GM23338 (cell line): ENCODE measurements at regions not wholly inside any gene's neighbourhood (a gene's known extent, or its start where the extent isn't known, plus 50 kb on each side); places are given as distances from the start of the nearest gene placed in this dataset.

Source experiments
- ATAC-seq: fragments of 200-7000 bp; cut with Tn5 transposase; 3 replicates; pipeline ENCODE4 v1.9.1; 2020
- DNase-seq: peaks from one replicate; pipeline ENCODE4 v3.0.0-alpha.2; 2015; ENCODE audit warnings: low spot score
- H2AFZ ChIP-seq: fragments of 200-600 bp; sonication (generic); 2 replicates; pipeline ENCODE4 v1.8.0; 2016; ENCODE audit warnings: antibody characterized with exemption, mild to moderate bottlenecking, moderate library complexity
- H3F3A ChIP-seq: fragments of 200-600 bp; sonication (generic); replicated peaks from 2 replicates; pipeline ENCODE4 v1.8.0; 2017; ENCODE audit warnings: antibody characterized with exemption, mixed run types, low read depth
- H3K27ac ChIP-seq: fragments of 200-600 bp; sonication (generic); 2 replicates; pipeline ENCODE4 v1.6.1; 2016; ENCODE audit warnings: low read depth
- H3K27me3 ChIP-seq: fragments of 200-600 bp; sonication (generic); 2 replicates; pipeline ENCODE4 v1.8.0; 2016; ENCODE audit warnings: mild to moderate bottlenecking, mixed run types, moderate library complexity; ENCODE audit not compliant: insufficient read depth
- H3K36me3 ChIP-seq: fragments of 200-600 bp; sonication (generic); 2 replicates; pipeline ENCODE4 v1.8.0; 2016; ENCODE audit warnings: mild to moderate bottlenecking; ENCODE audit not compliant: insufficient read depth
- H3K4me1 ChIP-seq: fragments of 200-600 bp; sonication (generic); 2 replicates; pipeline ENCODE4 v1.8.0; 2016; ENCODE audit warnings: mild to moderate bottlenecking, moderate library complexity; ENCODE audit not compliant: insufficient read depth
- H3K4me2 ChIP-seq: fragments of 200-600 bp; sonication (generic); 2 replicates; pipeline ENCODE4 v1.7.1; 2017; ENCODE audit warnings: mixed run types
- H3K4me3 ChIP-seq: fragments of 200-600 bp; sonication (generic); 2 replicates; pipeline ENCODE4 v1.6.1; 2016; ENCODE audit warnings: mixed run types
- H3K79me2 ChIP-seq: fragments of 200-600 bp; sonication (generic); replicated peaks from 2 replicates; pipeline ENCODE4 v1.8.0; 2017; ENCODE audit warnings: mild to moderate bottlenecking; ENCODE audit not compliant: insufficient read depth
- H3K9me2 ChIP-seq: fragments of 200-600 bp; sonication (generic); 2 replicates; pipeline ENCODE4 v1.8.0; 2017; ENCODE audit not compliant: insufficient read depth
- H4K20me1 ChIP-seq: fragments of 200-600 bp; sonication (generic); replicated peaks from 2 replicates; pipeline ENCODE4 v1.8.0; 2017; ENCODE audit warnings: mild to moderate bottlenecking; ENCODE audit not compliant: insufficient read depth
- H3K27ac Mint-ChIP-seq: 2 replicates; pipeline ENCODE4 v1.8.0; 2020; ENCODE audit warnings: inconsistent platforms, mild to moderate bottlenecking, moderate library complexity, mixed read lengths
- H3K27me3 Mint-ChIP-seq: 3 replicates; pipeline ENCODE4 v1.8.0; 2022; ENCODE audit warnings: low read depth, mild to moderate bottlenecking, moderate library complexity, mixed read lengths, inconsistent platforms; ENCODE audit not compliant: insufficient read depth, poor library complexity
- H3K36me3 Mint-ChIP-seq: 3 replicates; pipeline ENCODE4 v1.8.0; 2021; ENCODE audit warnings: low read depth, mild to moderate bottlenecking, inconsistent platforms, moderate library complexity, mixed read lengths
- H3K4me1 Mint-ChIP-seq: 3 replicates; pipeline ENCODE4 v1.8.0; 2020; ENCODE audit warnings: mild to moderate bottlenecking, inconsistent platforms, mixed read lengths
- H3K4me3 Mint-ChIP-seq: 3 replicates; pipeline ENCODE4 v1.8.0; 2021; ENCODE audit warnings: moderate library complexity, mild to moderate bottlenecking, inconsistent platforms, mixed read lengths
- H3K9me3 Mint-ChIP-seq: 3 replicates; pipeline ENCODE4 v1.8.0; 2020; ENCODE audit warnings: moderate library complexity, mild to moderate bottlenecking, inconsistent platforms, mixed read lengths
- CREB1 ChIP-seq: fragments of 250-450 bp; sonication (Bioruptor Pico); IDR thresholded peaks from 2 replicates; pipeline ENCODE4 v1.5.0; 2020; ENCODE audit warnings: low read depth, mild to moderate bottlenecking, moderate library complexity
- CTCF ChIP-seq, 2 experiments: fragments of 200-600 bp in 1 of 2; sonication (generic) in 1 of 2; conservative IDR thresholded peaks; 2 replicates each; pipeline versions ENCODE4 v1.5.1 to v1.6.1; 2016 to 2017; ENCODE audit warnings: antibody characterized with exemption in 2 of 2, low read depth in 2 of 2, mild to moderate bottlenecking in 2 of 2, moderate library complexity in 1 of 2
- ETS1 ChIP-seq: IDR thresholded peaks from 2 replicates; pipeline ENCODE4 v1.6.1; 2016; ENCODE audit warnings: antibody characterized with exemption
- EZH2 ChIP-seq: fragments of 200-600 bp; sonication (generic); IDR thresholded peaks from one replicate; pipeline ENCODE4 v1.8.0; 2017; ENCODE audit warnings: antibody characterized with exemption, mild to moderate bottlenecking, low read depth; ENCODE audit not compliant: unreplicated experiment
- EZH2phosphoT487 ChIP-seq: fragments of 200-600 bp; sonication (generic); IDR thresholded peaks from one replicate; pipeline ENCODE4 v1.8.1; 2018; ENCODE audit warnings: antibody characterized with exemption; ENCODE audit not compliant: unreplicated experiment
- JUNB ChIP-seq: IDR thresholded peaks from one replicate; pipeline ENCODE4 v1.6.1; 2016; ENCODE audit warnings: antibody characterized with exemption; ENCODE audit not compliant: unreplicated experiment
- NANOG ChIP-seq: IDR thresholded peaks from 2 replicates; pipeline ENCODE4 v1.6.1; 2016; ENCODE audit warnings: antibody characterized with exemption, borderline replicate concordance
- POLR2AphosphoS5 ChIP-seq: IDR thresholded peaks from 2 replicates; pipeline ENCODE4 v1.6.1; 2016; ENCODE audit warnings: antibody characterized with exemption, low read depth
- REST ChIP-seq: IDR thresholded peaks from one replicate; pipeline ENCODE4 v1.6.1; 2018; ENCODE audit warnings: antibody characterized with exemption; ENCODE audit not compliant: unreplicated experiment
- STAT1 ChIP-seq: IDR thresholded peaks from one replicate; pipeline ENCODE4 v1.6.1; 2016; ENCODE audit warnings: antibody characterized with exemption; ENCODE audit not compliant: unreplicated experiment
- ZNF114 ChIP-seq: fragments of 250-450 bp; sonication (Bioruptor Pico); IDR thresholded peaks from 2 replicates; pipeline ENCODE4 v1.5.0; 2020; ENCODE audit warnings: mild to moderate bottlenecking, moderate library complexity
- ZNF331 ChIP-seq: fragments of 250-450 bp; sonication (Bioruptor Pico); IDR thresholded peaks from 2 replicates; pipeline ENCODE4 v1.5.0; 2020; ENCODE audit warnings: low read depth, mild to moderate bottlenecking, moderate library complexity
- TF ChIP-seq, protein P1 (sequence below): fragments of 250-450 bp; sonication (Bioruptor Pico); IDR thresholded peaks from 2 replicates; pipeline ENCODE4 v1.5.0; 2020; ENCODE audit warnings: mild to moderate bottlenecking, moderate library complexity

DNA sequence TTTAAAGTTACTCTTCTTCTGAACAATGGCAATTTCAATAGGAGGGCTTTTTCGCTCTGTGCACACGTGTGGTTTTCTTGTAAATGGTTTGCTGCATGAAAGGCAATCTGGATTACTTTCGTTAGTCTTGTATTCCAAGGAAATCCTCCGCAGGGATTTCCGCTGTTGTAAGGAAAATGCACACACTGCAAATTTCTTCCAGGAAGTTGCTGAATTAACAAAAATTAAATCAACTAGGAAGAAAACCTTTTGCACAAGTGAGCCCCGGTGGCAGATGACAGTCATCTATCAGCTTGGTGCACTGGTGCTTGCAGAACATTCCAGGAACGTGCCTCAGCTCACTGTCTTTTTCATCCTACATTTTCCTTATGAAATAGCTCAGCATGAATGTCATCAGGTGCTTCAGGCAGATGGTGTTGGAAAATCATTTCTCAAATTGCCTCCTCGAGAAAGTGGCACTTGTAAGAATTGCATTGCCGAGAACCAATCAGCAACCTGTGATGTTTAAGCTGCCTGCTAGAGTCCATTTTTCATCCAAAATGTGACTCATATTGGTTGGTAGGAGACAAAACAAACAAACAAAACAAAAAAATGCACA is 272.4 kb upstream of the VCX start:
- Mint-ChIP-seq H3K27me3 (no peaks in the 10 kb centered on the region), H3K9me3 (no peaks in the 10 kb centered on the region), H3K36me3 (no peaks in the 10 kb centered on the region), H3K4me3 (no peak overlapping the region), H3K4me1 (no peaks in the 10 kb centered on the region), H3K27ac (no peak overlapping the region)
- H4K20me1 ChIP-seq = no peaks in the 10 kb centered on the region
- no peak for DNase-seq
- no peaks in the 10 kb centered on the region for H3K79me2 ChIP-seq
- no peak for ATAC-seq
- no peak overlapping the region for H3K27ac ChIP-seq
- H3K36me3 ChIP-seq = no peaks in the 10 kb centered on the region
- H3K9me2 ChIP-seq = no peaks in the 10 kb centered on the region
- no peak overlapping the region for H2AFZ ChIP-seq
- no peak overlapping the region for H3K4me3 ChIP-seq
- no peaks in the 10 kb centered on the region for H3F3A ChIP-seq
- TF ChIP-seq ZNF331 (CRISPR knock-in tag) = no peak
- no peak for TF ChIP-seq CTCF (conservative IDR thresholded peaks at IDR 0.05; ENCODE audit: low read depth in 2 of 2)
- TF ChIP-seq STAT1 = no peak
- TF ChIP-seq CREB1 = no peak
- TF ChIP-seq ZNF114 = no peak
- TF ChIP-seq, protein P1, sequence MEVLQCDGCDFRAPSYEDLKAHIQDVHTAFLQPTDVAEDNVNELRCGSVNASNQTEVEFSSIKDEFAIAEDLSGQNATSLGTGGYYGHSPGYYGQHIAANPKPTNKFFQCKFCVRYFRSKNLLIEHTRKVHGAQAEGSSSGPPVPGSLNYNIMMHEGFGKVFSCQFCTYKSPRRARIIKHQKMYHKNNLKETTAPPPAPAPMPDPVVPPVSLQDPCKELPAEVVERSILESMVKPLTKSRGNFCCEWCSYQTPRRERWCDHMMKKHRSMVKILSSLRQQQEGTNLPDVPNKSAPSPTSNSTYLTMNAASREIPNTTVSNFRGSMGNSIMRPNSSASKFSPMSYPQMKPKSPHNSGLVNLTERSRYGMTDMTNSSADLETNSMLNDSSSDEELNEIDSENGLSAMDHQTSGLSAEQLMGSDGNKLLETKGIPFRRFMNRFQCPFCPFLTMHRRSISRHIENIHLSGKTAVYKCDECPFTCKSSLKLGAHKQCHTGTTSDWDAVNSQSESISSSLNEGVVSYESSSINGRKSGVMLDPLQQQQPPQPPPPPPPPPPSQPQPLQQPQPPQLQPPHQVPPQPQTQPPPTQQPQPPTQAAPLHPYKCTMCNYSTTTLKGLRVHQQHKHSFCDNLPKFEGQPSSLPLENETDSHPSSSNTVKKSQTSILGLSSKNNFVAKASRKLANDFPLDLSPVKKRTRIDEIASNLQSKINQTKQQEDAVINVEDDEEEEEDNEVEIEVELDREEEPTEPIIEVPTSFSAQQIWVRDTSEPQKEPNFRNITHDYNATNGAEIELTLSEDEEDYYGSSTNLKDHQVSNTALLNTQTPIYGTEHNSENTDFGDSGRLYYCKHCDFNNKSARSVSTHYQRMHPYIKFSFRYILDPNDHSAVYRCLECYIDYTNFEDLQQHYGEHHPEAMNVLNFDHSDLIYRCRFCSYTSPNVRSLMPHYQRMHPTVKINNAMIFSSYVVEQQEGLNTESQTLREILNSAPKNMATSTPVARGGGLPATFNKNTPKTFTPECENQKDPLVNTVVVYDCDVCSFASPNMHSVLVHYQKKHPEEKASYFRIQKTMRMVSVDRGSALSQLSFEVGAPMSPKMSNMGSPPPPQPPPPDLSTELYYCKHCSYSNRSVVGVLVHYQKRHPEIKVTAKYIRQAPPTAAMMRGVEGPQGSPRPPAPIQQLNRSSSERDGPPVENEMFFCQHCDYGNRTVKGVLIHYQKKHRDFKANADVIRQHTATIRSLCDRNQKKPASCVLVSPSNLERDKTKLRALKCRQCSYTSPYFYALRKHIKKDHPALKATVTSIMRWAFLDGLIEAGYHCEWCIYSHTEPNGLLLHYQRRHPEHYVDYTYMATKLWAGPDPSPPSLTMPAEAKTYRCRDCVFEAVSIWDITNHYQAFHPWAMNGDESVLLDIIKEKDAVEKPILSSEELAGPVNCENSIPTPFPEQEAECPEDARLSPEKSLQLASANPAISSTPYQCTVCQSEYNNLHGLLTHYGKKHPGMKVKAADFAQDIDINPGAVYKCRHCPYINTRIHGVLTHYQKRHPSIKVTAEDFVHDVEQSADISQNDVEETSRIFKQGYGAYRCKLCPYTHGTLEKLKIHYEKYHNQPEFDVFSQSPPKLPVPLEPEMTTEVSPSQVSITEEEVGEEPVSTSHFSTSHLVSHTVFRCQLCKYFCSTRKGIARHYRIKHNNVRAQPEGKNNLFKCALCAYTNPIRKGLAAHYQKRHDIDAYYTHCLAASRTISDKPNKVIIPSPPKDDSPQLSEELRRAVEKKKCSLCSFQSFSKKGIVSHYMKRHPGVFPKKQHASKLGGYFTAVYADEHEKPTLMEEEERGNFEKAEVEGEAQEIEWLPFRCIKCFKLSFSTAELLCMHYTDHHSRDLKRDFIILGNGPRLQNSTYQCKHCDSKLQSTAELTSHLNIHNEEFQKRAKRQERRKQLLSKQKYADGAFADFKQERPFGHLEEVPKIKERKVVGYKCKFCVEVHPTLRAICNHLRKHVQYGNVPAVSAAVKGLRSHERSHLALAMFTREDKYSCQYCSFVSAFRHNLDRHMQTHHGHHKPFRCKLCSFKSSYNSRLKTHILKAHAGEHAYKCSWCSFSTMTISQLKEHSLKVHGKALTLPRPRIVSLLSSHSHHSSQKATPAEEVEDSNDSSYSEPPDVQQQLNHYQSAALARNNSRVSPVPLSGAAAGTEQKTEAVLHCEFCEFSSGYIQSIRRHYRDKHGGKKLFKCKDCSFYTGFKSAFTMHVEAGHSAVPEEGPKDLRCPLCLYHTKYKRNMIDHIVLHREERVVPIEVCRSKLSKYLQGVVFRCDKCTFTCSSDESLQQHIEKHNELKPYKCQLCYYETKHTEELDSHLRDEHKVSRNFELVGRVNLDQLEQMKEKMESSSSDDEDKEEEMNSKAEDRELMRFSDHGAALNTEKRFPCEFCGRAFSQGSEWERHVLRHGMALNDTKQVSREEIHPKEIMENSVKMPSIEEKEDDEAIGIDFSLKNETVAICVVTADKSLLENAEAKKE (CRISPR knock-in tag) = no peak
- no peak for TF ChIP-seq POLR2AphosphoS5
- no peak for TF ChIP-seq NANOG
- TF ChIP-seq JUNB = no peak
- TF ChIP-seq ETS1 = no peak
- no peak for TF ChIP-seq EZH2phosphoT487
- no peak for TF ChIP-seq EZH2
- no peak for TF ChIP-seq REST
- no peaks in the 10 kb centered on the region for H3K4me1 ChIP-seq
- H3K27me3 ChIP-seq = no peaks in the 10 kb centered on the region
- H3K4me2 ChIP-seq = no peak overlapping the region
